ENCODE measurements at regions not wholly inside any gene's neighbourhood (a gene's known extent, or its start where the extent isn't known, plus 50 kb on each side); places are given as distances from the start of the nearest gene placed in this dataset.

- no peak for DNase-seq
These were observed 119.4 kb downstream of the UQCRFS1 start for GRCh38 chr19:29093553-29093908.

- no peak for DNase-seq
These were observed 120.0 kb downstream of the UQCRFS1 start for GRCh38 chr19:29092712-29093552.

GRCh38 chr19:29090783-29091526, 122.0 kb downstream of the UQCRFS1 start:
- DNase-seq, result no peak

GRCh38 chr19:29089315-29089870, 123.6 kb downstream of the UQCRFS1 start:
- DNase-seq, result no peak

- no peak for DNase-seq
These were observed 124.2 kb downstream of the UQCRFS1 start for GRCh38 chr19:29088761-29089160.

GRCh38 chr19:29086646-29087045, 126.3 kb downstream of the UQCRFS1 start:
- no peak for DNase-seq

- DNase-seq, result peak; percentile 72
These were observed 126.8 kb downstream of the UQCRFS1 start for GRCh38 chr19:29086182-29086581.

- no peak for DNase-seq
These were observed 127.3 kb downstream of the UQCRFS1 start for GRCh38 chr19:29085630-29086029.

- no peak for DNase-seq
These were observed 127.7 kb downstream of the UQCRFS1 start for GRCh38 chr19:29085206-29085605.

GRCh38 chr19:29084266-29084665, 128.7 kb downstream of the UQCRFS1 start:
- DNase-seq, result peak; percentile 3

GRCh38 chr19:29083863-29084262, 129.1 kb downstream of the UQCRFS1 start:
- no peak for DNase-seq

- no peak for DNase-seq
These were observed 133.5 kb downstream of the UQCRFS1 start for GRCh38 chr19:29079356-29080032.

- DNase-seq, result no peak
These were observed 136.0 kb downstream of the UQCRFS1 start for GRCh38 chr19:29076963-29077362.

- DNase-seq, result no peak
These were observed 136.8 kb downstream of the UQCRFS1 start for GRCh38 chr19:29076161-29076560.

GRCh38 chr19:29075149-29075548, 137.8 kb downstream of the UQCRFS1 start:
- DNase-seq, result no peak

- no peak for DNase-seq
These were observed 138.4 kb downstream of the UQCRFS1 start for GRCh38 chr19:29074579-29074978.

- no peak for DNase-seq
These were observed 145.1 kb downstream of the UQCRFS1 start for GRCh38 chr19:29067831-29068230.

GRCh38 chr19:29062475-29063435, 150.2 kb downstream of the UQCRFS1 start:
- DNase-seq, result no peak

GRCh38 chr19:29060813-29061364, 152.1 kb downstream of the UQCRFS1 start:
- DNase-seq, result no peak

GRCh38 chr19:29056535-29056934, 156.4 kb downstream of the UQCRFS1 start:
- no peak for DNase-seq

- DNase-seq, result no peak
These were observed 157.9 kb downstream of the UQCRFS1 start for GRCh38 chr19:29054886-29055675.
